Spleen (tissue), 7 donors: ENCODE measurements at regions not wholly inside any gene's neighbourhood (a gene's known extent, or its start where the extent isn't known, plus 50 kb on each side); places are given as distances from the start of the nearest gene placed in this dataset.

Experiments
- CTCF ChIP-seq, 11 experiments: fragments of 200-600 bp in 7 of 11; fragments of 450-650 bp in 4 of 11; sonication (generic) in 4 of 11; IDR thresholded peaks in 8 of 11; conservative IDR thresholded peaks in 3 of 11; 1 replicate in 7 of 11; 2 replicates in 4 of 11; pipeline versions ENCODE4 v1.4.0 to v1.8.0; 2016 to 2021; ENCODE audit warnings: antibody characterized with exemption in 11 of 11, inconsistent platforms in 4 of 11, mild to moderate bottlenecking in 1 of 11
- POLR2A ChIP-seq, 3 donors: fragments of 450-650 bp; IDR thresholded peaks; one replicate each; pipeline ENCODE4 v1.5.1; 2017; ENCODE audit warnings: antibody characterized with exemption in 3 of 3, mild to moderate bottlenecking in 1 of 3
- donor health status: DM: no; HTN: no; CAD: no; lungs with moderate emphysema.
- donor health status: DM: no; HTN: no; CAD: no.
- donor health status: DM: no; HTN: no; CAD: no.

- TF ChIP-seq POLR2A (IDR thresholded peaks at IDR 0.05) = no peak
- TF ChIP-seq CTCF (IDR thresholded peaks at IDR 0.05 in 8 of 11, conservative IDR thresholded peaks at IDR 0.05 in 3 of 11) = no peak
Observed at GRCh38 chr3:152976239-152976638, 141.3 kb downstream of the P2RY1 start.
